Left cardiac atrium (tissue), 4 donors: ENCODE measurements at regions not wholly inside any gene's neighbourhood (a gene's known extent, or its start where the extent isn't known, plus 50 kb on each side); places are given as distances from the start of the nearest gene placed in this dataset.

Source experiments
- ATAC-seq, 2 donors: fragments of 200-7000 bp; cut with Tn5 transposase; one replicate each; pipeline ENCODE4 v1.9.1; 2020; ENCODE audit warnings: mild to moderate bottlenecking in 2 of 2, moderate library complexity in 2 of 2
- DNase-seq: peaks from one replicate; pipeline ENCODE4 v3.0.0-alpha.2; 2020
- intact Hi-C, 2 donors: fragments of 100-400 bp; cut with DNase I; formaldehyde crosslinking; loops; one replicate each; pipeline versions ENCODE4 v1.14.1 to v1.15.1; 2022 to 2023
- donor health status: DM: no; HTN: yes; CAD: no.
- donor health status: DM: no; HTN: yes; CAD: no; lungs with severe emphysema.
- donor health status: DM: yes; HTN: yes; CAD: no.
- donor health status: Dilated cardiomyopathy.

GRCh38 chr10:65701168-65701776, 1224.6 kb upstream of the LRRTM3 start:
- intact Hi-C loops = no loop called here
- no peak for ATAC-seq
- no peak for DNase-seq

GRCh38 chr10:65708057-65708456, 1217.8 kb upstream of the LRRTM3 start:
- ATAC-seq (no peak), DNase-seq (no peak)
- intact Hi-C loops = no loop called here

GRCh38 chr10:65710306-65710705, 1215.5 kb upstream of the LRRTM3 start:
- intact Hi-C loops = no loop called here
- DNase-seq = no peak
- no peak for ATAC-seq

- intact Hi-C loops = no loop called here
These were observed 1206.0 kb upstream of the LRRTM3 start for GRCh38 chr10:65719790-65720189.

GRCh38 chr10:65720901-65721300, 1204.9 kb upstream of the LRRTM3 start:
- intact Hi-C loops = no loop called here
- DNase-seq (no peak), ATAC-seq (no peak)

More at GRCh38 chr10:65719790-65720189, 1206.0 kb upstream of the LRRTM3 start:
- DNase-seq = no peak
- ATAC-seq = no peak

GRCh38 chr10:65723525-65723924, 1202.3 kb upstream of the LRRTM3 start:
- no peak for DNase-seq
- no peak for ATAC-seq
- intact Hi-C loops = no loop called here

- no peak for DNase-seq
- intact Hi-C loops = no loop called here
- ATAC-seq = no peak
These were observed 1190.5 kb upstream of the LRRTM3 start for GRCh38 chr10:65735382-65735781.

- no peak for ATAC-seq
- DNase-seq = no peak
- intact Hi-C loops = no loop called here
These were observed 1182.9 kb upstream of the LRRTM3 start for GRCh38 chr10:65742906-65743305.

GRCh38 chr10:65751218-65751617, 1174.6 kb upstream of the LRRTM3 start:
- no peak for DNase-seq
- ATAC-seq = no peak
- intact Hi-C loops = no loop called here

- no peak for DNase-seq
- intact Hi-C loops = no loop called here
- no peak for ATAC-seq
These were observed 1173.9 kb upstream of the LRRTM3 start for GRCh38 chr10:65751896-65752295.

GRCh38 chr10:65753532-65753931, 1172.3 kb upstream of the LRRTM3 start:
- no peak for ATAC-seq
- DNase-seq = no peak
- intact Hi-C loops = no loop called here

GRCh38 chr10:65754112-65754511, 1171.7 kb upstream of the LRRTM3 start:
- ATAC-seq (no peak), DNase-seq (no peak)
- intact Hi-C loops = no loop called here

- intact Hi-C loops = no loop called here
- DNase-seq = no peak
- no peak for ATAC-seq
These were observed 1163.5 kb upstream of the LRRTM3 start for GRCh38 chr10:65762311-65762710.

GRCh38 chr10:65765006-65765541, 1160.8 kb upstream of the LRRTM3 start:
- no peak for ATAC-seq
- intact Hi-C loops = no loop called here
- DNase-seq = no peak

GRCh38 chr10:65769828-65770227, 1156.0 kb upstream of the LRRTM3 start:
- ATAC-seq (no peak), DNase-seq (no peak)
- intact Hi-C loops = no loop called here

GRCh38 chr10:65778753-65779152, 1147.1 kb upstream of the LRRTM3 start:
- intact Hi-C loops = no loop called here
- ATAC-seq = no peak
- DNase-seq = no peak

GRCh38 chr10:65779985-65780384, 1145.9 kb upstream of the LRRTM3 start:
- DNase-seq = no peak
- no peak for ATAC-seq
- intact Hi-C loops = no loop called here

- intact Hi-C loops = no loop called here
- DNase-seq = no peak
- no peak for ATAC-seq
These were observed 1139.6 kb upstream of the LRRTM3 start for GRCh38 chr10:65786279-65786678.

GRCh38 chr10:65787571-65787970, 1138.3 kb upstream of the LRRTM3 start:
- ATAC-seq (no peak), DNase-seq (no peak)
- intact Hi-C loops = no loop called here

- intact Hi-C loops = no loop called here
- ATAC-seq = no peak
- no peak for DNase-seq
These were observed 1137.6 kb upstream of the LRRTM3 start for GRCh38 chr10:65788271-65788670.

GRCh38 chr10:65791979-65792378, 1133.9 kb upstream of the LRRTM3 start:
- DNase-seq (no peak), ATAC-seq (no peak)
- intact Hi-C loops = no loop called here
